ENCODE measurements at regions not wholly inside any gene's neighbourhood (a gene's known extent, or its start where the extent isn't known, plus 50 kb on each side); places are given as distances from the start of the nearest gene placed in this dataset.
A peak's percentile ranks its signal among the peaks of the same experiment; 100 is the strongest.

- peaks cover under 1% of the 10 kb centered on the region for H3K27me3 ChIP-seq (ENCODE audit: control insufficient read depth, insufficient read depth, low read length)
- peak in 1 of 3 donors; percentile 30 for ATAC-seq
- H3K4me3 Mint-ChIP-seq = no peak overlapping the region
- intact Hi-C loops (cut with micrococcal nuclease) = no loop called here
- H3K4me3 ChIP-seq (ENCODE audit: low read length) = no peak overlapping the region
- H3K36me3 ChIP-seq (ENCODE audit: control insufficient read depth, insufficient read depth, low read length) = no peaks in the 10 kb centered on the region
- no peaks in the 10 kb centered on the region for H3K9me3 ChIP-seq (ENCODE audit: control insufficient read depth, insufficient read depth, low read length)
- H3K4me1 Mint-ChIP-seq = no peaks in the 10 kb centered on the region
- DNase-seq = no peak
- no peaks in the 10 kb centered on the region for H3K36me3 Mint-ChIP-seq
- no peak overlapping the region for H3K27ac Mint-ChIP-seq
- H3K27me3 Mint-ChIP-seq (ENCODE audit: low read depth in 2 of 2) = peaks cover 2 to 28% of the 10 kb centered on the region in 2 donors
- no peaks in the 10 kb centered on the region for H3K9me3 Mint-ChIP-seq
- H3K4me1 ChIP-seq (ENCODE audit: control insufficient read depth, insufficient read depth, low read length) = no peaks in the 10 kb centered on the region
- H3K27ac ChIP-seq (ENCODE audit: low read length) = no peak overlapping the region
- WGBS (ENCODE audit: insufficient coverage) = 75% methylated on average over 7 of the region's 7 CpGs
- TF ChIP-seq CTCF (IDR thresholded peaks at IDR 0.05) = no peak
These were observed 1297.2 kb downstream of the TMEM121 start for GRCh38 chr14:106823552-106823951.

- no peaks in the 10 kb centered on the region for H3K27me3 ChIP-seq (ENCODE audit: control insufficient read depth, insufficient read depth, low read length)
- 41% methylated on average over 3 of the region's 4 CpGs for WGBS (ENCODE audit: insufficient coverage)
- ATAC-seq = no peak
- no peaks in the 10 kb centered on the region for H3K4me1 ChIP-seq (ENCODE audit: control insufficient read depth, insufficient read depth, low read length)
- H3K9me3 ChIP-seq (ENCODE audit: control insufficient read depth, insufficient read depth, low read length) = peaks cover 6% of the 10 kb centered on the region
- intact Hi-C loops (cut with micrococcal nuclease) = no loop called here
- H3K4me3 ChIP-seq (ENCODE audit: low read length) = no peak overlapping the region
- Mint-ChIP-seq H3K27me3 (ENCODE audit: low read depth in 2 of 2) (peaks cover 2 to 27% of the 10 kb centered on the region in 2 donors), H3K9me3 (no peaks in the 10 kb centered on the region), H3K4me3 (no peak overlapping the region), H3K4me1 (no peaks in the 10 kb centered on the region), H3K27ac (no peak overlapping the region), H3K36me3 (no peaks in the 10 kb centered on the region)
- no peak for DNase-seq
- no peak for TF ChIP-seq CTCF (IDR thresholded peaks at IDR 0.05)
- H3K27ac ChIP-seq (ENCODE audit: low read length) = no peak overlapping the region
- H3K36me3 ChIP-seq (ENCODE audit: control insufficient read depth, insufficient read depth, low read length) = no peaks in the 10 kb centered on the region
These were observed 1300.5 kb downstream of the TMEM121 start for GRCh38 chr14:106826833-106827369.

GRCh38 chr14:106831322-106831720 is 1304.9 kb downstream of the TMEM121 start:
- 77% methylated on average over 11 of the region's 11 CpGs for WGBS (ENCODE audit: insufficient coverage)
- Histone ChIP-seq H3K4me3 (ENCODE audit: low read length) (no peak overlapping the region), H3K9me3 (ENCODE audit: control insufficient read depth, insufficient read depth, low read length) (peaks cover 6% of the 10 kb centered on the region), H3K4me1 (ENCODE audit: control insufficient read depth, insufficient read depth, low read length) (no peaks in the 10 kb centered on the region), H3K27me3 (ENCODE audit: control insufficient read depth, insufficient read depth, low read length) (no peaks in the 10 kb centered on the region), H3K27ac (ENCODE audit: low read length) (no peak overlapping the region), H3K36me3 (ENCODE audit: control insufficient read depth, insufficient read depth, low read length) (no peaks in the 10 kb centered on the region)
- Mint-ChIP-seq H3K36me3 (no peaks in the 10 kb centered on the region), H3K9me3 (no peaks in the 10 kb centered on the region), H3K27me3 (ENCODE audit: low read depth in 2 of 2) (peaks cover 0 to 14% of the 10 kb centered on the region in 2 donors), H3K4me3 (no peak overlapping the region), H3K27ac (peak overlapping the region; percentile 12 to 53), H3K4me1 (no peaks in the 10 kb centered on the region)
- peak; percentile 53 to 63 (median 58) for ATAC-seq
- DNase-seq = peak; percentile 50 to 73
- intact Hi-C loops (cut with micrococcal nuclease) = no loop called here
- TF ChIP-seq CTCF (IDR thresholded peaks at IDR 0.05) = peak; percentile 34

GRCh38 chr14:106837870-106838269 is 1311.5 kb downstream of the TMEM121 start:
- Mint-ChIP-seq H3K27me3 (ENCODE audit: low read depth in 2 of 2) (peaks cover 0 to 14% of the 10 kb centered on the region in 2 donors), H3K9me3 (no peaks in the 10 kb centered on the region), H3K27ac (no peak overlapping the region), H3K36me3 (no peaks in the 10 kb centered on the region), H3K4me3 (no peak overlapping the region), H3K4me1 (peaks cover 2 to 5% of the 10 kb centered on the region in 2 donors)
- intact Hi-C loops (cut with micrococcal nuclease) = no loop called here
- no peak for TF ChIP-seq CTCF (IDR thresholded peaks at IDR 0.05)
- H3K4me1 ChIP-seq (ENCODE audit: control insufficient read depth, insufficient read depth, low read length) = no peaks in the 10 kb centered on the region
- no peak for DNase-seq
- no peak overlapping the region for H3K4me3 ChIP-seq (ENCODE audit: low read length)
- no peaks in the 10 kb centered on the region for H3K27me3 ChIP-seq (ENCODE audit: control insufficient read depth, insufficient read depth, low read length)
- no peaks in the 10 kb centered on the region for H3K9me3 ChIP-seq (ENCODE audit: control insufficient read depth, insufficient read depth, low read length)
- H3K36me3 ChIP-seq (ENCODE audit: control insufficient read depth, insufficient read depth, low read length) = no peaks in the 10 kb centered on the region
- 77% methylated on average over 4 of the region's 4 CpGs for WGBS (ENCODE audit: insufficient coverage)
- no peak overlapping the region for H3K27ac ChIP-seq (ENCODE audit: low read length)
- ATAC-seq = no peak

Measured in natural killer cell (primary cell).